ENCODE measurements at regions not wholly inside any gene's neighbourhood (a gene's known extent, or its start where the extent isn't known, plus 50 kb on each side); places are given as distances from the start of the nearest gene placed in this dataset.

GRCh38 chr9:129397335-129397734 lies 219.3 kb upstream of the IER5L start:
- Histone ChIP-seq H3K36me3 (ENCODE audit: control insufficient read depth, insufficient read depth, low read length) (no peaks in the 10 kb centered on the region), H3K4me3 (ENCODE audit: low read depth, low read length) (no peak overlapping the region), H3K4me1 (ENCODE audit: control insufficient read depth, insufficient read depth, low read length, poor library complexity, severe bottlenecking) (no peaks in the 10 kb centered on the region), H3K9me3 (ENCODE audit: control insufficient read depth in 2 of 2, low read length in 2 of 2) (no peaks in the 10 kb centered on the region), H3K27me3 (ENCODE audit: control insufficient read depth, insufficient read depth, low read length) (no peaks in the 10 kb centered on the region), H3K27ac (ENCODE audit: insufficient read depth, low read length, poor library complexity, severe bottlenecking) (no peak overlapping the region)
- ATAC-seq (ENCODE audit: low read depth in 2 of 2): no peak
- DNase-seq: no peak
- Mint-ChIP-seq H3K36me3 (no peaks in the 10 kb centered on the region), H3K27me3 (peaks cover 6% of the 10 kb centered on the region), H3K4me1 (peaks cover 0 to 7% (median 0%) of the 10 kb centered on the region in 4 donors), H3K4me3 (no peak overlapping the region), H3K9me3 (no peaks in the 10 kb centered on the region), H3K27ac (no peak overlapping the region)

GRCh38 chr9:129396365-129396708 lies 218.3 kb upstream of the IER5L start:
- Mint-ChIP-seq H3K4me1 (peaks cover 0 to 7% (median 0%) of the 10 kb centered on the region in 4 donors), H3K36me3 (no peaks in the 10 kb centered on the region)
- no peak for ATAC-seq (ENCODE audit: low read depth in 2 of 2)

GRCh38 chr9:129395633-129396364 lies 217.7 kb upstream of the IER5L start:
- no peak for DNase-seq
- Histone ChIP-seq H3K9me3 (ENCODE audit: control insufficient read depth in 2 of 2, low read length in 2 of 2) (no peaks in the 10 kb centered on the region), H3K4me1 (ENCODE audit: control insufficient read depth, insufficient read depth, low read length, poor library complexity, severe bottlenecking) (no peaks in the 10 kb centered on the region), H3K27me3 (ENCODE audit: control insufficient read depth, insufficient read depth, low read length) (no peaks in the 10 kb centered on the region), H3K36me3 (ENCODE audit: control insufficient read depth, insufficient read depth, low read length) (no peaks in the 10 kb centered on the region), H3K27ac (ENCODE audit: insufficient read depth, low read length, poor library complexity, severe bottlenecking) (no peak overlapping the region), H3K4me3 (ENCODE audit: low read depth, low read length) (no peak overlapping the region)
- Mint-ChIP-seq H3K4me1 (peaks cover 0 to 7% (median 0%) of the 10 kb centered on the region in 4 donors), H3K4me3 (no peak overlapping the region), H3K27me3 (peaks cover 6% of the 10 kb centered on the region), H3K9me3 (no peaks in the 10 kb centered on the region), H3K27ac (no peak overlapping the region), H3K36me3 (no peaks in the 10 kb centered on the region)
- ATAC-seq (ENCODE audit: low read depth in 2 of 2): no peak

More at GRCh38 chr9:129396365-129396708, 218.3 kb upstream of the IER5L start:
- H3K9me3 ChIP-seq (ENCODE audit: control insufficient read depth in 2 of 2, low read length in 2 of 2): no peaks in the 10 kb centered on the region
- no peaks in the 10 kb centered on the region for H3K36me3 ChIP-seq (ENCODE audit: control insufficient read depth, insufficient read depth, low read length)
- no peak for DNase-seq
- no peak overlapping the region for H3K27ac Mint-ChIP-seq
- H3K27ac ChIP-seq (ENCODE audit: insufficient read depth, low read length, poor library complexity, severe bottlenecking): no peak overlapping the region
- H3K4me3 Mint-ChIP-seq: no peak overlapping the region
- H3K9me3 Mint-ChIP-seq: no peaks in the 10 kb centered on the region
- no peaks in the 10 kb centered on the region for H3K4me1 ChIP-seq (ENCODE audit: control insufficient read depth, insufficient read depth, low read length, poor library complexity, severe bottlenecking)
- no peak overlapping the region for H3K4me3 ChIP-seq (ENCODE audit: low read depth, low read length)
- peaks cover 6% of the 10 kb centered on the region for H3K27me3 Mint-ChIP-seq
- H3K27me3 ChIP-seq (ENCODE audit: control insufficient read depth, insufficient read depth, low read length): no peaks in the 10 kb centered on the region

GRCh38 chr9:129394886-129395279 lies 216.8 kb upstream of the IER5L start:
- Histone ChIP-seq H3K27ac (ENCODE audit: insufficient read depth, low read length, poor library complexity, severe bottlenecking) (no peak overlapping the region), H3K27me3 (ENCODE audit: control insufficient read depth, insufficient read depth, low read length) (no peaks in the 10 kb centered on the region), H3K4me3 (ENCODE audit: low read depth, low read length) (no peak overlapping the region), H3K9me3 (ENCODE audit: control insufficient read depth in 2 of 2, low read length in 2 of 2) (no peaks in the 10 kb centered on the region), H3K36me3 (ENCODE audit: control insufficient read depth, insufficient read depth, low read length) (no peaks in the 10 kb centered on the region), H3K4me1 (ENCODE audit: control insufficient read depth, insufficient read depth, low read length, poor library complexity, severe bottlenecking) (no peaks in the 10 kb centered on the region)
- peaks cover 0 to 5% (median under 1%) of the 10 kb centered on the region in 4 donors for H3K4me1 Mint-ChIP-seq
- H3K27me3 Mint-ChIP-seq: peaks cover 6% of the 10 kb centered on the region
- no peak overlapping the region for H3K27ac Mint-ChIP-seq
- DNase-seq: no peak
- ATAC-seq (ENCODE audit: low read depth in 2 of 2): no peak
- no peaks in the 10 kb centered on the region for H3K9me3 Mint-ChIP-seq
- H3K4me3 Mint-ChIP-seq: no peak overlapping the region
- H3K36me3 Mint-ChIP-seq: no peaks in the 10 kb centered on the region

- no peaks in the 10 kb centered on the region for H3K36me3 ChIP-seq (ENCODE audit: control insufficient read depth, insufficient read depth, low read length)
Measured at GRCh38 chr9:129394061-129394885, 216.2 kb upstream of the IER5L start.

GRCh38 chr9:129393064-129393463 lies 215.0 kb upstream of the IER5L start:
- H3K9me3 Mint-ChIP-seq: no peaks in the 10 kb centered on the region
- peak overlapping the region in 1 of 3 donors; percentile 60 for H3K27ac Mint-ChIP-seq
- no peak overlapping the region for H3K4me3 Mint-ChIP-seq
- peaks cover 0 to 2% (median 0%) of the 10 kb centered on the region in 4 donors for H3K4me1 Mint-ChIP-seq
- H3K27ac ChIP-seq (ENCODE audit: insufficient read depth, low read length, poor library complexity, severe bottlenecking): no peak overlapping the region
- DNase-seq (no peak), ATAC-seq (ENCODE audit: low read depth in 2 of 2) (no peak)
- H3K27me3 ChIP-seq (ENCODE audit: control insufficient read depth, insufficient read depth, low read length): no peaks in the 10 kb centered on the region
- H3K27me3 Mint-ChIP-seq: peaks cover 11% of the 10 kb centered on the region
- no peaks in the 10 kb centered on the region for H3K4me1 ChIP-seq (ENCODE audit: control insufficient read depth, insufficient read depth, low read length, poor library complexity, severe bottlenecking)
- H3K4me3 ChIP-seq (ENCODE audit: low read depth, low read length): no peak overlapping the region
- no peaks in the 10 kb centered on the region for H3K9me3 ChIP-seq (ENCODE audit: control insufficient read depth in 2 of 2, low read length in 2 of 2)
- H3K36me3 ChIP-seq (ENCODE audit: control insufficient read depth, insufficient read depth, low read length): no peaks in the 10 kb centered on the region
- H3K36me3 Mint-ChIP-seq: no peaks in the 10 kb centered on the region

More at GRCh38 chr9:129394061-129394885, 216.2 kb upstream of the IER5L start:
- Histone ChIP-seq H3K27me3 (ENCODE audit: control insufficient read depth, insufficient read depth, low read length) (no peaks in the 10 kb centered on the region), H3K27ac (ENCODE audit: insufficient read depth, low read length, poor library complexity, severe bottlenecking) (no peak overlapping the region), H3K4me3 (ENCODE audit: low read depth, low read length) (no peak overlapping the region), H3K9me3 (ENCODE audit: control insufficient read depth in 2 of 2, low read length in 2 of 2) (no peaks in the 10 kb centered on the region), H3K4me1 (ENCODE audit: control insufficient read depth, insufficient read depth, low read length, poor library complexity, severe bottlenecking) (no peaks in the 10 kb centered on the region)
- Mint-ChIP-seq H3K9me3 (no peaks in the 10 kb centered on the region), H3K36me3 (no peaks in the 10 kb centered on the region), H3K4me3 (no peak overlapping the region), H3K27ac (no peak overlapping the region), H3K4me1 (peaks cover 0 to 2% (median 0%) of the 10 kb centered on the region in 4 donors), H3K27me3 (peaks cover 6% of the 10 kb centered on the region)
- DNase-seq (no peak), ATAC-seq (ENCODE audit: low read depth in 2 of 2) (no peak)

- Mint-ChIP-seq H3K27me3 (peaks cover 11% of the 10 kb centered on the region), H3K36me3 (no peaks in the 10 kb centered on the region), H3K4me3 (no peak overlapping the region), H3K27ac (no peak overlapping the region), H3K4me1 (peaks cover 0 to 2% (median 0%) of the 10 kb centered on the region in 4 donors), H3K9me3 (no peaks in the 10 kb centered on the region)
- Histone ChIP-seq H3K4me1 (ENCODE audit: control insufficient read depth, insufficient read depth, low read length, poor library complexity, severe bottlenecking) (no peaks in the 10 kb centered on the region), H3K9me3 (ENCODE audit: control insufficient read depth in 2 of 2, low read length in 2 of 2) (no peaks in the 10 kb centered on the region), H3K36me3 (ENCODE audit: control insufficient read depth, insufficient read depth, low read length) (no peaks in the 10 kb centered on the region), H3K27ac (ENCODE audit: insufficient read depth, low read length, poor library complexity, severe bottlenecking) (no peak overlapping the region), H3K27me3 (ENCODE audit: control insufficient read depth, insufficient read depth, low read length) (no peaks in the 10 kb centered on the region), H3K4me3 (ENCODE audit: low read depth, low read length) (no peak overlapping the region)
- ATAC-seq (ENCODE audit: low read depth in 2 of 2): no peak
- DNase-seq: no peak
Measured at GRCh38 chr9:129392093-129392541, 214.1 kb upstream of the IER5L start.
